ENCODE measurements at regions not wholly inside any gene's neighbourhood (a gene's known extent, or its start where the extent isn't known, plus 50 kb on each side); places are given as distances from the start of the nearest gene placed in this dataset.

- intact Hi-C loops (cut with DNase I): no loop called here
- DNase-seq (ENCODE audit: low spot score): no peak
Measured at GRCh38 chr17:71392715-71393567, 727.9 kb upstream of the SOX9 start.

GRCh38 chr17:71395901-71396300 lies 724.9 kb upstream of the SOX9 start:
- intact Hi-C loops (cut with DNase I): no loop called here

GRCh38 chr17:71396711-71397110 lies 724.1 kb upstream of the SOX9 start:
- no peak for DNase-seq (ENCODE audit: low spot score)
- intact Hi-C loops (cut with DNase I): no loop called here

More at GRCh38 chr17:71395901-71396300, 724.9 kb upstream of the SOX9 start:
- no peak for DNase-seq (ENCODE audit: low spot score)

- intact Hi-C loops (cut with DNase I): no loop called here
- DNase-seq (ENCODE audit: low spot score): no peak
Measured at GRCh38 chr17:71398025-71398424, 722.8 kb upstream of the SOX9 start.

GRCh38 chr17:71398800-71399219 lies 722.0 kb upstream of the SOX9 start:
- no peak for DNase-seq (ENCODE audit: low spot score)
- intact Hi-C loops (cut with DNase I): no loop called here

GRCh38 chr17:71399221-71399620 lies 721.6 kb upstream of the SOX9 start:
- intact Hi-C loops (cut with DNase I): no loop called here
- DNase-seq (ENCODE audit: low spot score): no peak

GRCh38 chr17:71399649-71400048 lies 721.2 kb upstream of the SOX9 start:
- no peak for DNase-seq (ENCODE audit: low spot score)
- intact Hi-C loops (cut with DNase I): no loop called here

GRCh38 chr17:71402007-71402406 lies 718.8 kb upstream of the SOX9 start:
- intact Hi-C loops (cut with DNase I): no loop called here
- DNase-seq (ENCODE audit: low spot score): no peak

GRCh38 chr17:71402661-71403141 lies 718.1 kb upstream of the SOX9 start:
- intact Hi-C loops (cut with DNase I): no loop called here

GRCh38 chr17:71405101-71405500 lies 715.7 kb upstream of the SOX9 start:
- no peak for DNase-seq (ENCODE audit: low spot score)
- intact Hi-C loops (cut with DNase I): no loop called here

More at GRCh38 chr17:71402661-71403141, 718.1 kb upstream of the SOX9 start:
- no peak for DNase-seq (ENCODE audit: low spot score)

GRCh38 chr17:71407981-71408380 lies 712.8 kb upstream of the SOX9 start:
- no peak for DNase-seq (ENCODE audit: low spot score)

GRCh38 chr17:71409137-71409536 lies 711.7 kb upstream of the SOX9 start:
- no peak for DNase-seq (ENCODE audit: low spot score)

More at GRCh38 chr17:71407981-71408380, 712.8 kb upstream of the SOX9 start:
- intact Hi-C loops (cut with DNase I): no loop called here

GRCh38 chr17:71409712-71410111 lies 711.1 kb upstream of the SOX9 start:
- DNase-seq (ENCODE audit: low spot score): no peak
- intact Hi-C loops (cut with DNase I): no loop called here

More at GRCh38 chr17:71409137-71409536, 711.7 kb upstream of the SOX9 start:
- intact Hi-C loops (cut with DNase I): no loop called here

- intact Hi-C loops (cut with DNase I): no loop called here
- no peak for DNase-seq (ENCODE audit: low spot score)
Measured at GRCh38 chr17:71412803-71413202, 708.0 kb upstream of the SOX9 start.

GRCh38 chr17:71413935-71414334 lies 706.9 kb upstream of the SOX9 start:
- DNase-seq (ENCODE audit: low spot score): no peak
- intact Hi-C loops (cut with DNase I): no loop called here

- DNase-seq (ENCODE audit: low spot score): no peak
- intact Hi-C loops (cut with DNase I): no loop called here
Measured at GRCh38 chr17:71417142-71417541, 703.7 kb upstream of the SOX9 start.

- intact Hi-C loops (cut with DNase I): no loop called here
- DNase-seq (ENCODE audit: low spot score): no peak
Measured at GRCh38 chr17:71422968-71423367, 697.9 kb upstream of the SOX9 start.

GRCh38 chr17:71423871-71424546 lies 696.8 kb upstream of the SOX9 start:
- intact Hi-C loops (cut with DNase I): no loop called here
- DNase-seq (ENCODE audit: low spot score): no peak

GRCh38 chr17:71427801-71428200 lies 693.0 kb upstream of the SOX9 start:
- DNase-seq (ENCODE audit: low spot score): no peak
- intact Hi-C loops (cut with DNase I): no loop called here

GRCh38 chr17:71428897-71429296 lies 691.9 kb upstream of the SOX9 start:
- no peak for DNase-seq (ENCODE audit: low spot score)
- intact Hi-C loops (cut with DNase I): no loop called here

GRCh38 chr17:71430281-71430680 lies 690.5 kb upstream of the SOX9 start:
- intact Hi-C loops (cut with DNase I): no loop called here
- no peak for DNase-seq (ENCODE audit: low spot score)
